NCI-H460 (cell line): ENCODE measurements at regions not wholly inside any gene's neighbourhood (a gene's known extent, or its start where the extent isn't known, plus 50 kb on each side); places are given as distances from the start of the nearest gene placed in this dataset.
"Not testable (repeated sequence)": the region's sequence is repeated elsewhere in the genome, so short reads cannot be mapped to it uniquely, and the experiment has no call there.

Source experiments
- DNase-seq: peaks from one replicate; pipeline ENCODE4 v3.0.0-alpha.2; 2016; ENCODE audit warnings: low read depth; ENCODE audit errors: extremely low read depth

- no peak for DNase-seq
Observed at GRCh38 chr13:103537616-103538015, 471.4 kb upstream of the SLC10A2 start.

- no peak for DNase-seq
Observed at GRCh38 chr13:103531278-103531677, 465.1 kb upstream of the SLC10A2 start.

GRCh38 chr13:103528437-103528836 is 462.2 kb upstream of the SLC10A2 start:
- DNase-seq: no peak

GRCh38 chr13:103525530-103525929 is 459.3 kb upstream of the SLC10A2 start:
- no peak for DNase-seq

- DNase-seq: no peak
Observed at GRCh38 chr13:103523858-103524257, 457.6 kb upstream of the SLC10A2 start.

- DNase-seq: no peak
Observed at GRCh38 chr13:103521532-103521931, 455.3 kb upstream of the SLC10A2 start.

- no peak for DNase-seq
Observed at GRCh38 chr13:103517768-103518102, 451.5 kb upstream of the SLC10A2 start.

- DNase-seq: no peak
Observed at GRCh38 chr13:103517066-103517767, 451.0 kb upstream of the SLC10A2 start.

GRCh38 chr13:103516015-103516795 is 450.0 kb upstream of the SLC10A2 start:
- DNase-seq: no peak

- DNase-seq: no peak
Observed at GRCh38 chr13:103515410-103515809, 449.2 kb upstream of the SLC10A2 start.

- DNase-seq: no peak
Observed at GRCh38 chr13:103514619-103515018, 448.4 kb upstream of the SLC10A2 start.

GRCh38 chr13:103514188-103514587 is 448.0 kb upstream of the SLC10A2 start:
- DNase-seq: no peak

- no peak for DNase-seq
Observed at GRCh38 chr13:103510007-103510535, 443.9 kb upstream of the SLC10A2 start.

GRCh38 chr13:103497404-103497803 is 431.2 kb upstream of the SLC10A2 start:
- no peak for DNase-seq

- DNase-seq: no peak
Observed at GRCh38 chr13:103487841-103488240, 421.6 kb upstream of the SLC10A2 start.

- DNase-seq: no peak
Observed at GRCh38 chr13:103473081-103473480, 406.9 kb upstream of the SLC10A2 start.

GRCh38 chr13:103471896-103472295 is 405.7 kb upstream of the SLC10A2 start:
- no peak for DNase-seq

GRCh38 chr13:103469771-103470170 is 403.6 kb upstream of the SLC10A2 start:
- DNase-seq: no peak

GRCh38 chr13:103466761-103467160 is 400.5 kb upstream of the SLC10A2 start:
- no peak for DNase-seq

GRCh38 chr13:103460246-103460645 is 394.0 kb upstream of the SLC10A2 start:
- DNase-seq: not testable (repeated sequence)

GRCh38 chr13:103457050-103457449 is 390.8 kb upstream of the SLC10A2 start:
- DNase-seq: not testable (repeated sequence)

- no peak for DNase-seq
Observed at GRCh38 chr13:103451656-103452055, 385.4 kb upstream of the SLC10A2 start.
